Neural cell (in vitro differentiated cells): ENCODE measurements at regions not wholly inside any gene's neighbourhood (a gene's known extent, or its start where the extent isn't known, plus 50 kb on each side); places are given as distances from the start of the nearest gene placed in this dataset.

Source experiments
- H2AFZ ChIP-seq: fragments of 200-600, 300-800 bp; sonication (generic), shearing (Covaris generic); 2 replicates; pipeline ENCODE4 v1.6.0; 2014; ENCODE audit warnings: low read depth, mild to moderate bottlenecking, antibody characterized with exemption, low read length, moderate library complexity
- H3F3A ChIP-seq: fragments of 200-600 bp; shearing (Covaris generic); 2 replicates; pipeline ENCODE4 v1.6.1; 2016; ENCODE audit warnings: mild to moderate bottlenecking, moderate library complexity, mixed read lengths, antibody characterized with exemption, low read length; ENCODE audit not compliant: insufficient read depth, poor library complexity, severe bottlenecking
- H3K27ac ChIP-seq: fragments of 200-600, 300-800 bp; sonication (generic), shearing (Covaris generic); 2 replicates; pipeline ENCODE4 v1.5.1; 2014; ENCODE audit warnings: mild to moderate bottlenecking, low read length, moderate library complexity
- H3K27me3 ChIP-seq: fragments of 300-800, 200-600 bp; sonication (generic), shearing (Covaris generic); 2 replicates; pipeline ENCODE4 v1.6.0; 2014; ENCODE audit warnings: mild to moderate bottlenecking, low read depth, low read length, moderate library complexity; ENCODE audit not compliant: insufficient read depth
- H3K36me3 ChIP-seq: fragments of 300-800, 200-600 bp; sonication (generic), shearing (Covaris generic); 2 replicates; pipeline ENCODE4 v1.5.1; 2014; ENCODE audit warnings: mild to moderate bottlenecking, antibody characterized with exemption, low read length, moderate library complexity; ENCODE audit not compliant: insufficient read depth
- H3K4me2 ChIP-seq: fragments of 300-800, 200-600 bp; sonication (generic), shearing (Covaris generic); 2 replicates; pipeline ENCODE4 v1.6.0; 2014; ENCODE audit warnings: mild to moderate bottlenecking, low read length
- H3K4me3 ChIP-seq: fragments of 300-800, 200-600 bp; sonication (generic), shearing (Covaris generic); 2 replicates; pipeline ENCODE4 v1.5.1; 2014; ENCODE audit warnings: mild to moderate bottlenecking, low read length, moderate library complexity
- H3K79me2 ChIP-seq: fragments of 200-600 bp; shearing (Covaris generic); replicated peaks from 2 replicates; pipeline ENCODE4 v1.6.0; 2014; ENCODE audit warnings: mild to moderate bottlenecking, low read length, moderate library complexity; ENCODE audit not compliant: insufficient read depth
- H3K9ac ChIP-seq: fragments of 300-800, 200-600 bp; sonication (generic), shearing (Covaris generic); 2 replicates; pipeline ENCODE4 v1.6.1; 2016; ENCODE audit warnings: mild to moderate bottlenecking, low read length, mixed read lengths
- H3K9me2 ChIP-seq: fragments of 200-600 bp; shearing (Covaris generic); 2 replicates; pipeline ENCODE4 v1.6.1; 2016; ENCODE audit warnings: mild to moderate bottlenecking, low read length, mixed read lengths; ENCODE audit not compliant: insufficient read depth
- H3K9me3 ChIP-seq: fragments of 200-600, 300-800 bp; sonication (generic), shearing (Covaris generic); 2 replicates; pipeline ENCODE4 v1.6.1; 2016; ENCODE audit warnings: mild to moderate bottlenecking, mixed run types, low read length, moderate library complexity, mixed read lengths
- H4K20me1 ChIP-seq: fragments of 200-600 bp; shearing (Covaris generic); 2 replicates; pipeline ENCODE4 v1.6.1; 2016; ENCODE audit warnings: mild to moderate bottlenecking, mixed run types; ENCODE audit not compliant: insufficient read depth
- CTCF ChIP-seq: fragments of 450-650 bp; IDR thresholded peaks from 2 replicates; pipeline ENCODE4 v1.5.1; 2014; ENCODE audit warnings: antibody characterized with exemption, mild to moderate bottlenecking, moderate library complexity; ENCODE audit not compliant: poor library complexity, severe bottlenecking
- EP300 ChIP-seq: fragments of 450-650 bp; conservative IDR thresholded peaks from 2 replicates; pipeline ENCODE4 v1.6.1; 2014; ENCODE audit warnings: antibody characterized with exemption, mild to moderate bottlenecking, moderate library complexity; ENCODE audit not compliant: poor library complexity, severe bottlenecking
- EZH2 ChIP-seq: fragments of 200-600, 300-800 bp; shearing (Covaris generic), sonication (generic); IDR thresholded peaks from 2 replicates; pipeline ENCODE4 v1.6.1; 2014; ENCODE audit warnings: antibody characterized with exemption, low read length, borderline replicate concordance, mild to moderate bottlenecking; ENCODE audit not compliant: insufficient read depth, poor library complexity, severe bottlenecking
- MXI1 ChIP-seq: fragments of 450-650 bp; conservative IDR thresholded peaks from 2 replicates; pipeline ENCODE4 v1.6.1; 2014; ENCODE audit warnings: antibody characterized with exemption, mild to moderate bottlenecking; ENCODE audit not compliant: poor library complexity, severe bottlenecking
- POLR2AphosphoS5 ChIP-seq: IDR thresholded peaks from 2 replicates; pipeline ENCODE4 v1.6.1; 2012
- RAD21 ChIP-seq: fragments of 450-650 bp; conservative IDR thresholded peaks from 2 replicates; pipeline ENCODE4 v1.6.1; 2014; ENCODE audit warnings: antibody characterized with exemption, mild to moderate bottlenecking, moderate library complexity
- REST ChIP-seq: IDR thresholded peaks from 2 replicates; pipeline ENCODE4 v1.6.1; 2012; ENCODE audit warnings: borderline replicate concordance
- SMC3 ChIP-seq: fragments of 450-650 bp; conservative IDR thresholded peaks from 2 replicates; pipeline ENCODE4 v1.6.1; 2014; ENCODE audit warnings: antibody characterized with exemption, mild to moderate bottlenecking, moderate library complexity; ENCODE audit not compliant: poor library complexity
- TAF1 ChIP-seq: IDR thresholded peaks from 2 replicates; pipeline ENCODE4 v1.6.1; 2012; ENCODE audit warnings: low read depth

GRCh38 chr20:34165018-34165619 is 53.1 kb upstream of the EIF2S2 start:
- Histone ChIP-seq H3K36me3 (no peaks in the 10 kb centered on the region), H3F3A (no peaks in the 10 kb centered on the region), H3K9me2 (no peaks in the 10 kb centered on the region), H2AFZ (no peak overlapping the region), H3K9me3 (no peaks in the 10 kb centered on the region), H3K27me3 (no peaks in the 10 kb centered on the region), H4K20me1 (no peaks in the 10 kb centered on the region), H3K9ac (no peak overlapping the region), H3K4me2 (no peak overlapping the region), H3K4me3 (no peak overlapping the region), H3K27ac (no peak overlapping the region), H3K79me2 (no peaks in the 10 kb centered on the region)
- no peak for TF ChIP-seq CTCF
- no peak for TF ChIP-seq SMC3
- TF ChIP-seq EP300: no peak
- TF ChIP-seq TAF1: no peak
- no peak for TF ChIP-seq REST
- no peak for TF ChIP-seq MXI1
- no peak for TF ChIP-seq RAD21
- TF ChIP-seq EZH2: no peak
- TF ChIP-seq POLR2AphosphoS5: no peak

GRCh38 chr20:34171640-34172039 is 59.6 kb upstream of the EIF2S2 start:
- H3K9me2 ChIP-seq: no peaks in the 10 kb centered on the region
- TF ChIP-seq EP300 (no peak), TAF1 (no peak), REST (no peak), CTCF (no peak), SMC3 (no peak), RAD21 (no peak), POLR2AphosphoS5 (no peak), EZH2 (no peak), MXI1 (no peak)
- no peaks in the 10 kb centered on the region for H3K79me2 ChIP-seq
- H4K20me1 ChIP-seq: no peaks in the 10 kb centered on the region
- H3K27ac ChIP-seq: no peak overlapping the region
- no peak overlapping the region for H3K4me3 ChIP-seq
- no peak overlapping the region for H2AFZ ChIP-seq
- H3K9me3 ChIP-seq: no peaks in the 10 kb centered on the region
- H3F3A ChIP-seq: no peaks in the 10 kb centered on the region
- no peak overlapping the region for H3K4me2 ChIP-seq
- H3K36me3 ChIP-seq: no peaks in the 10 kb centered on the region
- H3K9ac ChIP-seq: no peak overlapping the region
- no peaks in the 10 kb centered on the region for H3K27me3 ChIP-seq
